ENCODE measurements at regions not wholly inside any gene's neighbourhood (a gene's known extent, or its start where the extent isn't known, plus 50 kb on each side); places are given as distances from the start of the nearest gene placed in this dataset.

DNA sequence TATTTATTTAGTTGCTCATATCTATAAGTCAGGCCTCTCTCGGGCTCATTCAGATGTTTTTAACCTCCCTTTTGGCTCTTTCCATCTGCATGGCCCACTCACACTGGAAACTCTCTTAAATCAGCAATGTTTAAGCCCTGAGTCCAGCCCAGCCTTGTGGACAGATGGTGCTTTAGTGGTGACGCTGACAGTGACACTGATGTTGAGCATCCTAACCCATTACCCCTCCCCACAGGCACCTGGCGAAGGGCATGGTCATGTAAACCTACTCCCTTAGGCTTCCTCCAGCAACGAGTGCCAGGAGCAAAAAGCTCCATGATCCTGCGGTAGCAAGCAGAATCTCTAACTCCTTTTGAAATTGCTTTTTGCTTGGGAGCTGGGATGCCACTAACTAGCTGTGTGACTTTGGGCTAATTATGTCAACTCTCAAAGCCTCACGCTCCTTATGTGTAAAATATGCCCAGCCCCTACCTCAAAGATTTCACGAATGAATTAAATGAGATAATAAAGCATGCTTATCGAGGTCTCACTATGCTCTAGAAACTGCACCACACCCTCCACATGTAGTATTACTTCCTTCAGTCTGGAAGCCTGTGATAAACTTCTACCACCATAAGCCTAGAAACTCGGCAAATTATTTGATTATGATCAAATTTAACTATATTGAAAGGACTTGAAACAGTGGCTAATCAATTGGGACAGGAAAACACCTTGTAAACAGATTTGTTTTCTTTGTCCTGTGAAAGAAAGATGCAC, 569.4 kb downstream of the BCOR start:
- no peaks in the 10 kb centered on the region for H3K27me3 ChIP-seq (ENCODE audit: insufficient read depth, low read depth)
- H3K4me3 ChIP-seq (IDR thresholded peaks at IDR 0.05; ENCODE audit: insufficient read depth, low read depth, low read length), result no peak overlapping the region
- no peak overlapping the region for H3K27ac ChIP-seq
- TF ChIP-seq, protein P1, sequence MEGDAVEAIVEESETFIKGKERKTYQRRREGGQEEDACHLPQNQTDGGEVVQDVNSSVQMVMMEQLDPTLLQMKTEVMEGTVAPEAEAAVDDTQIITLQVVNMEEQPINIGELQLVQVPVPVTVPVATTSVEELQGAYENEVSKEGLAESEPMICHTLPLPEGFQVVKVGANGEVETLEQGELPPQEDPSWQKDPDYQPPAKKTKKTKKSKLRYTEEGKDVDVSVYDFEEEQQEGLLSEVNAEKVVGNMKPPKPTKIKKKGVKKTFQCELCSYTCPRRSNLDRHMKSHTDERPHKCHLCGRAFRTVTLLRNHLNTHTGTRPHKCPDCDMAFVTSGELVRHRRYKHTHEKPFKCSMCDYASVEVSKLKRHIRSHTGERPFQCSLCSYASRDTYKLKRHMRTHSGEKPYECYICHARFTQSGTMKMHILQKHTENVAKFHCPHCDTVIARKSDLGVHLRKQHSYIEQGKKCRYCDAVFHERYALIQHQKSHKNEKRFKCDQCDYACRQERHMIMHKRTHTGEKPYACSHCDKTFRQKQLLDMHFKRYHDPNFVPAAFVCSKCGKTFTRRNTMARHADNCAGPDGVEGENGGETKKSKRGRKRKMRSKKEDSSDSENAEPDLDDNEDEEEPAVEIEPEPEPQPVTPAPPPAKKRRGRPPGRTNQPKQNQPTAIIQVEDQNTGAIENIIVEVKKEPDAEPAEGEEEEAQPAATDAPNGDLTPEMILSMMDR (conservative IDR thresholded peaks at IDR 0.05; ENCODE audit: low read depth, low read length), result no peak
- H4K20me1 ChIP-seq (ENCODE audit: insufficient read depth), result no peaks in the 10 kb centered on the region
- no peaks in the 10 kb centered on the region for H3K4me1 ChIP-seq (ENCODE audit: low read depth, poor library complexity, severe bottlenecking)
- no peak overlapping the region for H3K9ac ChIP-seq
- H2AFZ ChIP-seq (ENCODE audit: low read depth), result no peak overlapping the region
- no peaks in the 10 kb centered on the region for H3K79me2 ChIP-seq (ENCODE audit: insufficient read depth, low read depth)
- no peaks in the 10 kb centered on the region for H3K36me3 ChIP-seq (ENCODE audit: insufficient read depth)
- H3K4me2 ChIP-seq, result no peak overlapping the region

DNA sequence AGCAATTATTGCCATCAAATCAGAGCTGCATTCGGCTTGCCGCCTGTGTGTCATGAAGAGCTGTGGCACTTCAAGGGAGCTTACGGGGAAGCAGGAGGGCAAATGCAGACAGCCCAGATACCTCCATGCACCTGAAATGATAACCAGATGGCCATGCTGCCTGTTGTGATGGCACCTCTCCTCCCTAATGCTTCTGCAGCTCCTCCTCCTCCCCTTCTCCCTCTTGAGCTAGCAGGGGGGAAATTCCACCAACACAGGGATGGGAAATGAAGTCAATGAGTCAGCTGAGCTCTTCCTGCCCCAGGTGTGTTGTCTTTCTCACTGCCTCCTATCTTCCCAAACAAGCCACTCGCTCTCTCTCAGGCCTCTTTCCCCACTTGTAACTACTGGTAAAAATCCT, 565.0 kb downstream of the BCOR start:
- no peak overlapping the region for H3K4me2 ChIP-seq
- no peaks in the 10 kb centered on the region for H3K79me2 ChIP-seq (ENCODE audit: insufficient read depth, low read depth)
- TF ChIP-seq, protein P1 (conservative IDR thresholded peaks at IDR 0.05; ENCODE audit: low read depth, low read length), result no peak
- H3K4me1 ChIP-seq (ENCODE audit: low read depth, poor library complexity, severe bottlenecking), result no peaks in the 10 kb centered on the region
- no peaks in the 10 kb centered on the region for H3K27me3 ChIP-seq (ENCODE audit: insufficient read depth, low read depth)
- no peaks in the 10 kb centered on the region for H3K36me3 ChIP-seq (ENCODE audit: insufficient read depth)
- H4K20me1 ChIP-seq (ENCODE audit: insufficient read depth), result no peaks in the 10 kb centered on the region
- no peak overlapping the region for H3K9ac ChIP-seq
- H2AFZ ChIP-seq (ENCODE audit: low read depth), result no peak overlapping the region
- no peak overlapping the region for H3K27ac ChIP-seq
- H3K4me3 ChIP-seq (IDR thresholded peaks at IDR 0.05; ENCODE audit: insufficient read depth, low read depth, low read length), result no peak overlapping the region

DNA sequence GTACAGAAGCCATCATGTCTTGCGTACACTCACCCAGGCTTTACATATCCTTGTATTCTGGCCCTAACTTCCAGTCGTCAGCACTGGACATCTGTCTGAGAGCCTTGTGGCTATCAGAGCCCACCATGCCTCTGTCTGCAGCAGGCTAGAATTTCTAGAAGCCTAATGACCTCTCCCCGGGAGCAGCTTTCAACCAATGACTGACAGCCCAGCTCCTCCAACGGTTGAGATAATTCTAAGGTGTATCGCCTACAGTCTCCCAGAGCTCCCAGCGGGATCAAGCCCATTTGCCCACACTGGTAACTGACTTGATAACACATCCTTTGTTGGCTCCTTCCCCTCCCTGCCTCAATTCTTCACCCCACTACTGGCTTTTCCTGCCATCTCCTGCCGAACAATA, 562.8 kb downstream of the BCOR start:
- H3K4me3 ChIP-seq (IDR thresholded peaks at IDR 0.05; ENCODE audit: insufficient read depth, low read depth, low read length), result no peak overlapping the region
- no peaks in the 10 kb centered on the region for H4K20me1 ChIP-seq (ENCODE audit: insufficient read depth)
- H3K27ac ChIP-seq, result no peak overlapping the region
- no peaks in the 10 kb centered on the region for H3K36me3 ChIP-seq (ENCODE audit: insufficient read depth)
- no peaks in the 10 kb centered on the region for H3K79me2 ChIP-seq (ENCODE audit: insufficient read depth, low read depth)
- TF ChIP-seq, protein P1 (conservative IDR thresholded peaks at IDR 0.05; ENCODE audit: low read depth, low read length), result no peak
- no peak overlapping the region for H2AFZ ChIP-seq (ENCODE audit: low read depth)
- no peak overlapping the region for H3K4me2 ChIP-seq
- no peak overlapping the region for H3K9ac ChIP-seq
- no peaks in the 10 kb centered on the region for H3K27me3 ChIP-seq (ENCODE audit: insufficient read depth, low read depth)
- no peaks in the 10 kb centered on the region for H3K4me1 ChIP-seq (ENCODE audit: low read depth, poor library complexity, severe bottlenecking)

DNA sequence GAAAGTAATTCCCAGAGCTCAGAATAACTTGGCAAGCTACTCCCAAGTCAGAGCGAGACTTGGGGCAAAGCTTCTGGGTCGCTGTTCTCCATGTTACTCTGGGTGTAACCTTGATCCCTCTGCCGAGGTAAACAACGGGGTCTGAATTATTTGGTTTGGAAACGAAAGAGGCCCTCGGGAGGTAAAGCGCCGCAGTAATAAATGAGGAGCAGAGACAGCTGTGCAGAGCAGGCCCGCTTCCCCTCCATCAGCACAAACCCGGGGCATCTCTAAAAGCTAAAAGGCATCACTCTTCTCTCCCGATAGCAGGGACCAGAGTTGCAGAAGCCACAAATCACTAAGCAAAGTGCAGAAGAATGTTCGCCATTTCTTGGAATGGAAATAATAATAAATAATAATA, 561.5 kb downstream of the BCOR start:
- Histone ChIP-seq H3K4me1 (ENCODE audit: low read depth, poor library complexity, severe bottlenecking) (no peaks in the 10 kb centered on the region), H3K36me3 (ENCODE audit: insufficient read depth) (no peaks in the 10 kb centered on the region), H3K4me2 (no peak overlapping the region), H3K79me2 (ENCODE audit: insufficient read depth, low read depth) (no peaks in the 10 kb centered on the region), H3K9ac (no peak overlapping the region), H2AFZ (ENCODE audit: low read depth) (no peak overlapping the region), H3K27ac (no peak overlapping the region), H3K4me3 (IDR thresholded peaks at IDR 0.05; ENCODE audit: insufficient read depth, low read depth, low read length) (no peak overlapping the region), H4K20me1 (ENCODE audit: insufficient read depth) (no peaks in the 10 kb centered on the region), H3K27me3 (ENCODE audit: insufficient read depth, low read depth) (no peaks in the 10 kb centered on the region)
- TF ChIP-seq, protein P1 (conservative IDR thresholded peaks at IDR 0.05; ENCODE audit: low read depth, low read length), result no peak
